Renal cortical epithelial cell (primary cell): ENCODE measurements at regions not wholly inside any gene's neighbourhood (a gene's known extent, or its start where the extent isn't known, plus 50 kb on each side); places are given as distances from the start of the nearest gene placed in this dataset.
A peak's percentile ranks its signal among the peaks of the same experiment; 100 is the strongest.
"Not testable (repeated sequence)": the region's sequence is repeated elsewhere in the genome, so short reads cannot be mapped to it uniquely, and the experiment has no call there.

Experiments used
- DNase-seq: peaks from one replicate; pipeline ENCODE4 v3.0.0-alpha.2; 2011; ENCODE audit warnings: low read depth

DNA sequence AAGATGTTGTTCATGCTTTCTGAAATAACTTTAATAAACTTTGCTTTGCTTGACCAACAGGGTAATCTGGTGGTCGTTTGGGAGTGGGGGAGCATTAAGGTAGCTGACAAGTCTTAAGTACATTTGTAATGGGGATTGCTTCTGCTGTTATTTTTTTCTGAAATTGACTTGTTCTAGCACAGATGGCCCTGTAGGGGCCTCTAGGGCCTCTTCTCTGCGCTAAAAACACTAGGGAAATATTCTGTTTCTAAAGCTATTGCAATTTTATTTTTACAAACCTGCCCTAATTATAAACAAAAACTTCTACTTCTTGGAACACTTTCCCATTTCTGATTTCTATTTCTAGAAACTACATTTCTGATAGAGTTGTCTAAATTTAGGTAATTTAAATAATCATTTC is 191.3 kb upstream of the KCNJ3 start:
- DNase-seq = no peak

DNA sequence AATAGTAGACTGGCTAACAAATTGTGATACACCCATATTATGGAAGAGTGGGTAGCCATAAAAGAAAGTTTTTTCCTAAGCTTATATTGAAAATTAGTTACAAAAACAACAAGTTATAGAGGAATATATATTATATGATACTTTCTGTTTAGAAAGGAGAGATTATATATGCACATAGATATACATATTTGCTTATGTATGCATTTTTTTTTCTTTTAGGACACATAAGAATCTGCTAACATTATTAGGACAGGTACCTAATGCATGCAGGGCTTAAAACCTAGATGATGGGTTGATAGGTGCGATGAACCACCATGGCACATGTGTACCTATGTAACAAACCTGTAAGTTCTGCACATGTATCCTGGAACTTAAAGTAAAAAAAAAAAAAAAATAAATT is 179.6 kb upstream of the KCNJ3 start:
- no peak for DNase-seq

DNA sequence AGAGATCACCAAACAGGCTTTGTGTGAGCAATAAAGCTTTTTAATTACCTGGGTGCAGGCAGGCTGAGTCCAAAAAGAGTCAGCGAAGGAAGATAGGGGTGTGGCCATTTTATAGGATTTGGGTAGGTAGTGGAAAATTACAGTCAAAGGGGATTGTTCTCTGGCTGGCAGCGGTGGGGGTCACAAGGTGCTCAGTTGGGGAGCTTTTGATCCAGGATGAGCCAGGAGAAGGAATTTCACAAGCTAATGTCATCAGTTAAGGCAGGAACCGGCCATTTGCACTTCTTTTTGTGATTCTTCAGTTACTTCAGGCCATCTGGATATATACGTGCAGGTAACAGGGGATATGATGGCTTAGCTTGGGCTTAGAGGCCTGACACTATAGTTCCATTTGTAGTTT is 177.5 kb upstream of the KCNJ3 start:
- not testable (repeated sequence) for DNase-seq

DNA sequence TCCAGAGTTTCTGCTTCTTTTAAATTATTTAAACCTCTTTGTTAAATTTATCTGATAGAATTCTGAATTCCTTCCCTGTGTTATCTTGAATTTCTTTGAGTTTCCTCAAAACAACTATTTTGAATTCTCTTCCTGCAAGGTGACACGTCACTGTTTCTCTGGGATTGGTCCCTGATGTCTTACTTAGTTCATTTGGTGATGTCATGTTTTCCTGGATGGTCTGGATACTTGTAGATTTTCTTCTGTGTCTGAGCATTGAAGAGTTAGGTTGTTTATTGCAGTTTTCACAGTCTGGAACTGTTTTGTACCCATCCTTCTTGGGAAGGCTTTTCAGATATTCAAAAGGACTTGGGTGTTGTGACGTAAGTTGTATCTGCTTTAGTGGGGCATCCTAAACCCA is 172.3 kb upstream of the KCNJ3 start:
- no peak for DNase-seq

DNA sequence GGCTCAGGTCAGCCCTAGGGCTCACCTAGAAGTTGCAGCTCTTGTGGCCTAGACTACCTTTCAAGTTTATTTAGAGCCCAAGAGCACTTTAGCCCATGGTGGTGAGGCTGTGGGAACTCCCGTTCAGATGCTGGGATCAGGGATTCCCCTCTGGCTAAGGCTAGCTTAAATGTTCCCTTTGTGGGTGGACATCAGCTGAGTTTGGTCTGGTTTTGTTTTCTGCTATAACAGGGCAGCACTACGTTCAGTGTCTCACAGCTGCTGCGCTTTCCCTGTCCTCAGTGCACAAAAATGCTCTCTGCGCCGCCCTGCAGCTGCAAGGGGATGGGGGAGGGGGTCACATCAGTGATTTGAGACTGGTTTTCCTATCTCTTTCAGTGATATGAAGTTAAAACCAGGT is 170.5 kb upstream of the KCNJ3 start:
- DNase-seq = no peak

GRCh38 chr2:154532004-154532403 is 166.5 kb upstream of the KCNJ3 start:
- no peak for DNase-seq

DNA sequence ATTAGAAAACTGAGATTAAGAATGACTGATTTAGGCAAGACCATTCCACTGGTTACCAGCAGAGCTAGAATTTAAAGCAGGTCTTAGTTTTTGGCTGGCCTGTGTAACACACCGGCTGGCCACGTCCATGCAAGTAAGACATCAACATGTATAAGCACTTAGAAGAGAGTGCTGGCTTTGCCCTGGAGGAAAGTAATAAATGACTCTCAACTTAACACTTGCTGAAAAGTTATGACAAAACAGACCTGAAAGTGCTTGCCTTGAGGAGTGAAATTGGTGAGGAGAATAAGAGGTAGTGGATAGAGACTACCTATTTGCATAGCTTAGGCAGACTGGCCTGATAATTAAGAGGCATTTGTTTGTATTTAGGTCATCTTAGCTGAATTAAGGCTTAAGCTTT is 165.7 kb upstream of the KCNJ3 start:
- DNase-seq = peak; percentile 76

GRCh38 chr2:154533300-154533940 is 165.1 kb upstream of the KCNJ3 start:
- DNase-seq = no peak

DNA sequence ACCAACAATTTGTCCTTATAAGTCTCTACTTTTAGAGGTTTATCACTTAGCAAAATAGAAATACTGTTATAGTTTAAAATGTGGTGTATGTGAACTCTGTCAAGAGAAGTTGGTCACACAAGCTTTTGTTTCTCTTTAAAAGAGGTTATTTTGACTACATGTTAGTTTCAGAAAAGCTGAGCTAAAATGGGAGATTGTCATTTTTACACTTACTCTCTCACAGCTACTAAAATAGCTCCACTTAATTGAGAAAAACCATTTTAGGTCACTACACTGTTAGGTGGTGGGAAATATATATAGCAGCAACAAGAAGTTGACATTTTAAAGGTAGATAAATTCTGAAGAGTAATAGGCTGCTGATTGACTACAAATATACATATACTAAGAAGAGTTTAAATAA is 161.5 kb upstream of the KCNJ3 start:
- DNase-seq = no peak

DNA sequence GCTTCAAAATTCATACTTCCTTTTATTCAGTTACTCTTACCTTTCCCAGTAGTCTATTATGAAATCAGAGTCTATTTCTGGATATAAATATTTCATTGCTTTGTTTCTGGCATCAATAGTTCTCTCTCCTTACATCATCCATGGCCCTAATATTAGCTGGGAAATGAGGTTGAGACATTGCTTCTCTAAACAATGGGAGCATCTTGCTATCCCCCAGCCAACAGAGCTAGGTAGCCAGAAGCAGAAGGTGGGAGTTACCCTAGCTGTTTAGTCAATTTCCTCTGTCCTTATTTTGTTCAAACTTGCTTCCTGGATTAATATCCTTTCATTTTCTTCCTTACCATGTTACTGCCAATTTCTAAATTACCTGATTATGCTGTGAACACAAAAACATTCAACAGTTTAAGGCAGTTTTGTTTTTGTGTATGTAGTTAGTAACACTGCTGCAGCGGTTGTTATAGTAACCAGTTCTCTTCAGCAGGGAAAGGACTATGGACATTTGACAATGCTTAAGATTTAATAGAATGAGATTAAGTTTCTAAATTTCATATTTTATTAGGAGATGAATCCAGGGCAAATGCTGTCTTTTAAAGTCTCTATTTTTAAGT is 160.5 kb upstream of the KCNJ3 start:
- peak; percentile 19 for DNase-seq

DNA sequence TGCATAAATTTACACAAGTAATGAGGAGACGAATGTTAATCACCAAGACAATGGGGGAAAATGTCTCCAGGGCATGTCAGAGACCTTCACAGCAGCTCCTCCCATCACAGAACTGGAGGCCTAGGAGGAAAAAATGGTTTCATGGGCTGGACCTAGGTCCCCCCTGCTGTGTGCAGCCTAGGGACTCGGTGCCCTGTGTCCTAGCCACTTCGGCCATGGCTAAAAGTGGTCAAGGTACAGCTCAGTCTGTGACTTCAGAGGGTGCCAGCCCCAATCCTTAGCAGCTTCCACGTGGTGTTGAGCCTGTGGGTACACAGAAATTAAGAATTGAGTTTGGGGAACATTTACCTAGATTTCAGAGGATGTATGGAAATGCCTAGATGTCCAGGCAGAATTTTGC is 152.2 kb upstream of the KCNJ3 start:
- no peak for DNase-seq

DNA sequence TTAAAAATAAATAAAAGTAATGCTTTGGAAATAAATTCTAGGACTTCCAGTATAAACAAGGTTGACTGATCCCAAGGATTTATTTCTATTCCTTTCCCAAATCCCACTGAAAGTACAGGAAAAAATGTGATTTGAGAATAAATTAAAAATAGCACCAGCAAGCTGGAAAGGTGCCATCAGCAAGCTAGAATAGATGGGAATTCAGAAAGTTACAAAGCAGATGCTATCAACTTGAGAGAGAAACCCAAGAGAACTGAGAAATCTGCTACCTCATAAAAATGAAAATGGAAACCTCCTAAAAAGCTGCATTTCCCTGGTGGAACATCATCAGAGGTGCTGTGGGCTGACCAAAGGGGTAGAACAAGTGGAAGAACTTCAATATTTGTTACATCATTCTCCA is 148.6 kb upstream of the KCNJ3 start:
- no peak for DNase-seq

GRCh38 chr2:154551649-154552048 is 146.8 kb upstream of the KCNJ3 start:
- no peak for DNase-seq

- no peak for DNase-seq
These were observed 144.4 kb upstream of the KCNJ3 start for GRCh38 chr2:154554046-154554445.

GRCh38 chr2:154555710-154556109 is 142.8 kb upstream of the KCNJ3 start:
- DNase-seq = no peak

GRCh38 chr2:154556146-154556545 is 142.3 kb upstream of the KCNJ3 start:
- peak; percentile 56 for DNase-seq

- no peak for DNase-seq
These were observed 141.9 kb upstream of the KCNJ3 start for GRCh38 chr2:154556607-154557006.

DNA sequence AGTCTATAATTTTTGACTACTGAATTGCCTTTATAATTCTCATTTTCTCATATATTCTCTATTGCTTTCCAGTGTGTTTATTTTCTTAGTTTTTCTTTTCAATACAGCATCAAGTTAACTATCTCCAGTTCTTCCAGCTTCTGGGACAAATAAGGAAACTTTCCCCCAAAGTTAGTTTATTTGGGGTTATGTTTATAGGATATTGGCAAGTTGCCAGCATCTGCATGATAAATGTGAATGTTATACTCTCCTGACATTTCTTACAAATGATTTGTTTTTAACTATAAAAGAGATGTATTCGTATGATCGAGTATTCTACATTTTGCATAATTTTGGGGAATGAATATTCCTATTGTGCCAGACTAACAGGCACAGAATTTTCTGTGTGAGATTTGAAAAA is 140.6 kb upstream of the KCNJ3 start:
- DNase-seq = no peak

DNA sequence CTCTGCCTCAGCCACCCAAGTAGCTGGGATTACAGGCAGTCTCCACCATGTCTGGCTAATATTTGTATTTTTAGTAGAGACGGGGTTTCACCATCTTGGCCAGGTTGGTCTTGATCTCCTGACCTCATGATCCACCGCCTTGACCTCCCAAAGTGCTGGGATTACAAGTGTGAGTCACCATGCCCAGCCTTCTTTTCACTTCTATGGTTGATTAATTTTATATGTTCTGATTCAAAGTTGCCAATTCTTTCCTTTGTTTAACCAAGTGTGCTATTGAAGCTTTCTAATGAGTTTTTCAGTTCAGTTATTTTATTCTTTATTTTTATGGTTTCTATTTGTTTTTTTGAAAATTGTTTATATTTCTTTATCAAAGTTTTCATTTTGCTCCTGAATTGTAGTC is 133.1 kb upstream of the KCNJ3 start:
- no peak for DNase-seq

GRCh38 chr2:154568413-154568812 is 130.1 kb upstream of the KCNJ3 start:
- DNase-seq = no peak

DNA sequence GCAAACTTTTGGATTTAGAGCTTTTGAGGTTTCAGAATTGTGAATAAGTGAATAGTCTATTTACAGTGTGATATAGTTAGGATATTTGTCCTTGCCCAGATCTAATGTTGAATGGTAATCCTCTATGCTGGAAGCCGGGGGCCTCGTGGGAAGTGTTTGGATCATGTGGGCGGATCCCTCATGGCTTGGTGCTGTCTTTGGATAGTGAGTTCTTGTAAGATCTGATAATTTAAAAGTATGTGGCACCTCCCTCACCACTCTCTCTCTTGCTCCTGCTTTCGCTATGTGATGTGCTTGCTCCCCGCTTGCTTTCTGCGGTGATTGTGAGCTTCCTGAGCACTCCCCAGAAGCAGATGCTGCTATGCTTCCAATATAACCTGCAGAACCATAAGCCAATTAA is 128.0 kb upstream of the KCNJ3 start:
- no peak for DNase-seq

DNA sequence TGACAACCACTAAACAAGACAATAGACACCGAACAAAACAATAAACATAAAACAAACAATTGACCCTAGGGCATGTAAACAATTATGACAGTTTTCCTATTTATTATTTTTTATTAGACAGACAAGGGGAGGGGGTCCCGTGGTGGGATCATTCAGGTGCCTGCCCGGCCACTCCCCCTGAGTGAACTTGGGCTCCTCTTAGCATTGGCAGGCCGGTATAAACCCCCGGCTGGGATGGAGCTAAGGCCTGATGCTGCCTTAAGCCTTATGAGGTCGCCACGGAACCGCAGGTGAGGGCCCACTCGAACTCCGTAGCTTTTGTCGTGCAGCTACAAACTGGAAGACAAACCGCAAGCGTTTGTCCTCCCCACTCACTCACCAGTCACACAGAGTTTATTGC is 121.8 kb upstream of the KCNJ3 start:
- not testable (repeated sequence) for DNase-seq

DNA sequence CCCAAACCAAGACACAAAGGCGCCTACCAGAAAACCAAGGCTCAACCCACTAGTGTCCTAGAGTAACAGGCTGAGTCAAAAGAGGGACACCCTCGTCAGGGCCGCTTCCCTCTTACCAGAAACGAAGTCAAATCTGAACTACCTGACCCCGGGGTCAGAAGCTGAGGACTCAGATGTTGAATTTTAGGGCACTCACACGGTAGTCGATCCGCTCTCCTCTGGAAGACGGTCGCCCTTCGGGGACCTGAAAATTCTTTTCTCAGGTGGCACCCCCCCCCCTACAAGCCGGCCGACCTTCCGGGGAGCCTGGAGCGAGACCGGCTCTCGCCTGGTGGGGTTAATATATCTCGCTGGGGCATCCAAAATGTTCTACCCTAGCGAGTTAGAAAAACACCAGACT is 121.1 kb upstream of the KCNJ3 start:
- DNase-seq = no peak

GRCh38 chr2:154580767-154581166 is 117.7 kb upstream of the KCNJ3 start:
- no peak for DNase-seq
